Activated T-helper 1 cell treated with anti-CD3 and anti-CD28 coated beads, Interleukin-2, amount 50 U/mL, for 16 hours (primary cell): ENCODE measurements at regions not wholly inside any gene's neighbourhood (a gene's known extent, or its start where the extent isn't known, plus 50 kb on each side); places are given as distances from the start of the nearest gene placed in this dataset.
"Not testable (repeated sequence)": the region's sequence is repeated elsewhere in the genome, so short reads cannot be mapped to it uniquely, and the experiment has no call there.

ENCODE experiments used
- DNase-seq, 2 donors: peaks; one replicate each; pipeline ENCODE4 v3.0.0-alpha.2; 2020; ENCODE audit warnings: low read depth in 1 of 2, low spot score in 1 of 2

- DNase-seq, result no peak
These were observed 99.5 kb downstream of the KDM5D start for GRCh38 chrY:19644889-19645638.

- no peak for DNase-seq
These were observed 106.7 kb downstream of the KDM5D start for GRCh38 chrY:19637651-19638347.

GRCh38 chrY:19628926-19629325 is 115.6 kb downstream of the KDM5D start:
- no peak for DNase-seq

- DNase-seq, result no peak
These were observed 122.1 kb downstream of the KDM5D start for GRCh38 chrY:19622392-19622791.

- DNase-seq, result no peak
These were observed 122.8 kb downstream of the KDM5D start for GRCh38 chrY:19621756-19622155.

GRCh38 chrY:19601113-19601512 is 143.4 kb downstream of the KDM5D start:
- no peak for DNase-seq

GRCh38 chrY:19600711-19601110 is 143.8 kb downstream of the KDM5D start:
- DNase-seq, result no peak

- no peak for DNase-seq
These were observed 154.3 kb downstream of the KDM5D start for GRCh38 chrY:19590235-19590634.

GRCh38 chrY:19589664-19590063 is 154.9 kb downstream of the KDM5D start:
- DNase-seq, result no peak

- DNase-seq, result no peak
These were observed 157.2 kb downstream of the KDM5D start for GRCh38 chrY:19587311-19587710.

GRCh38 chrY:19580990-19581389 is 163.5 kb downstream of the KDM5D start:
- not testable (repeated sequence) for DNase-seq

GRCh38 chrY:19578281-19578874 is 166.1 kb downstream of the KDM5D start:
- no peak for DNase-seq

GRCh38 chrY:19577250-19577649 is 167.3 kb downstream of the KDM5D start:
- no peak for DNase-seq

- no peak for DNase-seq
These were observed 169.6 kb downstream of the KDM5D start for GRCh38 chrY:19574939-19575338.

GRCh38 chrY:19573646-19574045 is 170.9 kb downstream of the KDM5D start:
- DNase-seq, result no peak

GRCh38 chrY:19570999-19571398 is 173.5 kb downstream of the KDM5D start:
- DNase-seq, result no peak

GRCh38 chrY:19567943-19568342 is 176.6 kb downstream of the KDM5D start:
- DNase-seq, result no peak

GRCh38 chrY:19567051-19567921 is 177.2 kb downstream of the KDM5D start:
- DNase-seq, result peak in 1 of 2 donors; percentile 46

- no peak for DNase-seq
These were observed 185.4 kb downstream of the KDM5D start for GRCh38 chrY:19559161-19559560.

- no peak for DNase-seq
These were observed 194.7 kb downstream of the KDM5D start for GRCh38 chrY:19549671-19550466.
